Motor neuron (in vitro differentiated cells): ENCODE measurements at regions not wholly inside any gene's neighbourhood (a gene's known extent, or its start where the extent isn't known, plus 50 kb on each side); places are given as distances from the start of the nearest gene placed in this dataset.

Experiments used
- ATAC-seq, 8 experiments: fragments of 200-7000 bp; cut with Tn5 transposase; replicated peaks in 6 of 8; 2 replicates each; pipeline ENCODE4 v1.8.0; 2021; ENCODE audit warnings: mild to moderate bottlenecking in 8 of 8, moderate library complexity in 8 of 8
- H3K27ac ChIP-seq, 2 donors: fragments of 250-450 bp; sonication (Bioruptor Pico); 2 replicates each; pipeline ENCODE4 v1.9.0; 2021; ENCODE audit warnings: antibody characterized with exemption in 2 of 2, mild to moderate bottlenecking in 2 of 2, moderate library complexity in 1 of 2
- H3K4me1 ChIP-seq, 2 donors: fragments of 250-450 bp; sonication (Bioruptor Pico); replicated peaks in 1 of 2; 2 replicates each; pipeline ENCODE4 v1.6.1; 2021; ENCODE audit warnings: antibody characterized with exemption in 2 of 2, mild to moderate bottlenecking in 2 of 2, moderate library complexity in 1 of 2
- H3K4me3 ChIP-seq, 5 donors: fragments of 250-450 bp; sonication (Bioruptor Pico); 2 replicates each; pipeline ENCODE4 v1.9.0; 2021; ENCODE audit warnings: antibody characterized with exemption in 5 of 5, mild to moderate bottlenecking in 5 of 5, moderate library complexity in 4 of 5
- WGBS, 10 experiments: fragments of 450-650 bp; shearing (Covaris generic); methylation state at CpG; one replicate each; pipeline ENCODE4 v1.0.0; 2022; 5-methylcytosine and 5-hydroxymethylcytosine counted together
- in situ Hi-C, 9 experiments: fragments of 400-800 bp; cut with MboI; loops; one replicate each; pipeline ENCODE4 v1.15.0; 2021; ENCODE audit warnings: low sequenced_read_pairs in 9 of 9, low pct_unique_long_range_greater_than_20kb in 2 of 9; ENCODE audit not compliant: unreplicated experiment in 9 of 9

GRCh38 chr12:77537663-77538062 is 293.0 kb upstream of the NAV3 start:
- no peaks in the 10 kb centered on the region for H3K4me1 ChIP-seq
- no peak overlapping the region for H3K27ac ChIP-seq
- 75 to 100% (median 100%) methylated on average over 1 of the region's 1 CpG for WGBS, 10 experiments
- peak in 1 of 8 experiments; percentile 35 for ATAC-seq
- H3K4me3 ChIP-seq: no peak overlapping the region
- in situ Hi-C loops: no loop called here

DNA sequence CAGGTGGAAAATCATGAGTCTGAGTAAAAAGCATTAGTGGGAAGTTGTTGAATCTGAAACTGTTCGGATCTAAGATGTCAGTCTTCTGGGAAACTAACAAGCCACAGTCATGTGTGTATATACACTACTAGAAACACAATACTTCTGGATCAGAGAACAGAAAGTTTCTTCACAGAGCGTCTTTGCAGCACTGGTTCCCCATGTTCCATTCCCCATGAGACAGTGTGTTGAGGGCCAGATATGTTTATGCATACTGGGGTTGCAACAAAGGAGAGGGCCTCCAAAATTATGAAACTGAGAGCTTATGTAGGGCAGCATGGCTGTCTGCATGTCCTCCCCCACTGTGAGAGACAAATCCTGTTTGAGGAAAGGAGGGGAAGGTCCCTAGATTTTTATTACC is 295.0 kb upstream of the NAV3 start:
- Histone ChIP-seq H3K27ac (no peak overlapping the region), H3K4me3 (no peak overlapping the region), H3K4me1 (no peaks in the 10 kb centered on the region)
- in situ Hi-C loops: no loop called here
- 80 to 100% (median 92%) methylated on average over 1 to 2 of the region's 2 CpGs; no CpG with 5 or more reads in 3 of the 10 experiments for WGBS, 10 experiments
- no peak for ATAC-seq

DNA sequence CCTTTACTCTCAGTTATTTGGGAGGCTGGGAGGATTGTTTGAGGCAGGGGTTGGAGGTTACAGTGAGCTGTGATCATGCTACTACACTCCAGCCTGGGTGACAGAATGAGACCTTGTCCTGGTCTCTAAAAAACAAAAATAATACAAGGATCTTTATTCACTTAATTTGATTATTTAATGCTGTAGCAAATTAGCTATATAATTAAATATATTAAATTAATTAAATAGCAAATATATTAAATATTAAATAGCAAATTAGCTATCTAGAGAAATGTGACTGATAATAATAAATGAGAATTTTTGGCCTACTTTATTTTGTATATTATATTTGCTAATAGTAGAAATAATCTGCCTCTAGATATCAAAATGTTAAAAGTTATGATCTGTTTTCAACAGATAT is 298.8 kb upstream of the NAV3 start:
- in situ Hi-C loops: no loop called here
- Histone ChIP-seq H3K27ac (no peak overlapping the region), H3K4me1 (no peaks in the 10 kb centered on the region), H3K4me3 (no peak overlapping the region)
- no peak for ATAC-seq

GRCh38 chr12:77522247-77522646 is 308.4 kb upstream of the NAV3 start:
- peak overlapping the region in 1 of 2 donors; percentile 57 for H3K27ac ChIP-seq
- in situ Hi-C loops: no loop called here
- H3K4me3 ChIP-seq: no peak overlapping the region
- WGBS, 10 experiments: 25 to 100% (median 75%) methylated on average over 1 of the region's 1 CpG; no CpG with 5 or more reads in 1 of the 10 experiments
- peaks cover 9 to 17% of the 10 kb centered on the region in 2 donors for H3K4me1 ChIP-seq
- ATAC-seq: peak in 5 of 8 experiments; percentile 50 to 96 (median 82)

GRCh38 chr12:77521508-77522115 is 309.1 kb upstream of the NAV3 start:
- peaks cover 9 to 17% of the 10 kb centered on the region in 2 donors for H3K4me1 ChIP-seq
- no peak overlapping the region for H3K27ac ChIP-seq
- in situ Hi-C loops: no loop called here
- 0 to 100% (median 80%) methylated on average over 1 of the region's 1 CpG; no CpG with 5 or more reads in 6 of the 10 experiments for WGBS, 10 experiments
- no peak overlapping the region for H3K4me3 ChIP-seq
- peak in 2 of 8 experiments; percentile 48 to 61 for ATAC-seq

- Histone ChIP-seq H3K4me3 (no peak overlapping the region), H3K27ac (no peak overlapping the region), H3K4me1 (peaks cover 0 to 3% of the 10 kb centered on the region in 2 donors)
- in situ Hi-C loops: no loop called here
- 71 to 100% (median 88%) methylated on average over 1 to 3 of the region's 3 CpGs; no CpG with 5 or more reads in 1 of the 10 experiments for whole genome bisulfite sequencing, 10 experiments
- ATAC-seq: no peak
Observed at GRCh38 chr12:77514511-77514910, 316.2 kb upstream of the NAV3 start.

- Histone ChIP-seq H3K4me3 (no peak overlapping the region), H3K27ac (no peak overlapping the region), H3K4me1 (peaks cover 0 to 3% of the 10 kb centered on the region in 2 donors)
- ATAC-seq: no peak
- WGBS, 10 experiments: 33 to 100% (median 86%) methylated on average over 1 of the region's 1 CpG; no CpG with 5 or more reads in 6 of the 10 experiments
- in situ Hi-C loops: no loop called here
Observed at GRCh38 chr12:77510985-77511384, 319.7 kb upstream of the NAV3 start.

- 50 to 100% (median 87%) methylated on average over 1 to 4 of the region's 4 CpGs; no CpG with 5 or more reads in 2 of the 10 experiments for WGBS, 10 experiments
- no peak overlapping the region for H3K27ac ChIP-seq
- no peak for ATAC-seq
- H3K4me1 ChIP-seq: no peaks in the 10 kb centered on the region
- in situ Hi-C loops: no loop called here
- H3K4me3 ChIP-seq: no peak overlapping the region
Observed at GRCh38 chr12:77504466-77504865, 326.2 kb upstream of the NAV3 start.

GRCh38 chr12:77500089-77500488 is 330.6 kb upstream of the NAV3 start:
- H3K4me3 ChIP-seq: no peak overlapping the region
- H3K27ac ChIP-seq: no peak overlapping the region
- no peak for ATAC-seq
- in situ Hi-C loops: no loop called here
- peaks cover 0 to 2% of the 10 kb centered on the region in 2 donors for H3K4me1 ChIP-seq

GRCh38 chr12:77497647-77498046 is 333.0 kb upstream of the NAV3 start:
- H3K27ac ChIP-seq: no peak overlapping the region
- in situ Hi-C loops: no loop called here
- no peak overlapping the region for H3K4me3 ChIP-seq
- peaks cover 0 to 5% of the 10 kb centered on the region in 2 donors for H3K4me1 ChIP-seq
- 50 to 92% (median 80%) methylated on average over 1 of the region's 1 CpG; no CpG with 5 or more reads in 2 of the 10 experiments for WGBS, 10 experiments
- no peak for ATAC-seq

DNA sequence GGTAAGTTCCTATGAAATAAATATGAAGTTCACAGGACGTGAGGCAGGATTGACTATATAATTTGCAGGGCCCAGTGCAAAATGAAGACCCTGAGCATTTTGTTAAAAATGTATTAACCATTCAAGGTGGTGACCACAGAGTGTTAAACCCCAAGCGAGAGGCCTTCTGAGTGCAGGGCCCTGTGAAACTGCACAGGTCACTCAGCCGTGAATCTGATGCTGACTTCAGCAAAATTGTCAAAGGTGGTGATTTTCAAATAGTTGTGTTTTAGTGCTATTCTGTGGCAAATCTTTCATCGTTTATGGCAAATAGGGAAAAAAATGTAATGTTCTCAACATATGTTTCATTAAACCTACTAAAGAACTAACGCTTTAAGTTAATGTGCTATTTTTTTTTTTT is 334.0 kb upstream of the NAV3 start:
- no peak for ATAC-seq

DNA sequence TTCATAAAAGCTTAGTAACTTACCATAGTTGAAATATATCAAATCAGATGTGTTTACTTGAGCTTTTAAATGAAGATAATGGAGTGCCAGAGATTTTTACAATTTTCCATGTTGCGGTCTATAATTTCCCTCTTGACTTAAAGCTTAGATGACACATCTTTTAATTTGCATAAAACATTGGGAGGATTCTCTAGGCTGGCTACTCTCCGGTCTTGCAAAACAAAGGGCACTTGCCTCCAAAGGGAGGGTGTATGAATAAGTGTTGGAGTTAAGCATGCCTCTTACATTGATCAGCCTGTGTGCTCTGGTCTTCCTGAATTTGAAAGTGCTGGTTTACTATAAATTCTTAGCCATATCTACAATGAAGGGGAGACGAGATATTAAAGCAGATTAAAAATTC is 336.4 kb upstream of the NAV3 start:
- ATAC-seq: peak; percentile 54 to 96 (median 66)
- H3K4me3 ChIP-seq: no peak overlapping the region
- H3K27ac ChIP-seq: no peak overlapping the region
- in situ Hi-C loops: no loop called here
- WGBS, 10 experiments: 10 to 88% (median 63%) methylated on average over 1 to 3 of the region's 3 CpGs
- peaks cover 5 to 9% of the 10 kb centered on the region in 2 donors for H3K4me1 ChIP-seq

More for the DNA sequence above, 334.0 kb upstream of the NAV3 start:
- 67 to 100% (median 90%) methylated on average over 2 to 5 of the region's 5 CpGs for WGBS, 10 experiments
- H3K4me3 ChIP-seq: no peak overlapping the region
- peaks cover 0 to 5% of the 10 kb centered on the region in 2 donors for H3K4me1 ChIP-seq
- in situ Hi-C loops: no loop called here
- no peak overlapping the region for H3K27ac ChIP-seq

GRCh38 chr12:77493302-77494168 is 337.2 kb upstream of the NAV3 start:
- Histone ChIP-seq H3K27ac (no peak overlapping the region), H3K4me3 (no peak overlapping the region), H3K4me1 (peaks cover 10 to 17% of the 10 kb centered on the region in 2 donors)
- in situ Hi-C loops: no loop called here
- peak in 2 of 8 experiments; percentile 48 to 51 for ATAC-seq
- WGBS, 10 experiments: 6 to 100% (median 76%) methylated on average over 1 to 5 of the region's 5 CpGs; no CpG with 5 or more reads in 2 of the 10 experiments
